D721Med (cell line): ENCODE measurements at regions not wholly inside any gene's neighbourhood (a gene's known extent, or its start where the extent isn't known, plus 50 kb on each side); places are given as distances from the start of the nearest gene placed in this dataset.

Source experiments
- DNase-seq: peaks from one replicate; pipeline ENCODE4 v3.0.0; 2011; ENCODE audit warnings: low spot score; ENCODE audit not compliant: insufficient read length
- FAIRE-seq: peaks from 2 replicates; lab custom pipeline; 2011; peaks lifted over from hg19 to GRCh38; lab: Jason Lieb, UNC
- TF ChIP-seq, protein P1 (sequence below): IDR thresholded peaks from 2 replicates; pipeline ENCODE4 v1.5.1; 2012; ENCODE audit warnings: mild to moderate bottlenecking, control low read depth; ENCODE audit not compliant: insufficient read depth; ENCODE audit errors: missing control alignments

GRCh38 chr14:58825606-58826005 is 187.8 kb downstream of the DACT1 start:
- TF ChIP-seq, protein P1, sequence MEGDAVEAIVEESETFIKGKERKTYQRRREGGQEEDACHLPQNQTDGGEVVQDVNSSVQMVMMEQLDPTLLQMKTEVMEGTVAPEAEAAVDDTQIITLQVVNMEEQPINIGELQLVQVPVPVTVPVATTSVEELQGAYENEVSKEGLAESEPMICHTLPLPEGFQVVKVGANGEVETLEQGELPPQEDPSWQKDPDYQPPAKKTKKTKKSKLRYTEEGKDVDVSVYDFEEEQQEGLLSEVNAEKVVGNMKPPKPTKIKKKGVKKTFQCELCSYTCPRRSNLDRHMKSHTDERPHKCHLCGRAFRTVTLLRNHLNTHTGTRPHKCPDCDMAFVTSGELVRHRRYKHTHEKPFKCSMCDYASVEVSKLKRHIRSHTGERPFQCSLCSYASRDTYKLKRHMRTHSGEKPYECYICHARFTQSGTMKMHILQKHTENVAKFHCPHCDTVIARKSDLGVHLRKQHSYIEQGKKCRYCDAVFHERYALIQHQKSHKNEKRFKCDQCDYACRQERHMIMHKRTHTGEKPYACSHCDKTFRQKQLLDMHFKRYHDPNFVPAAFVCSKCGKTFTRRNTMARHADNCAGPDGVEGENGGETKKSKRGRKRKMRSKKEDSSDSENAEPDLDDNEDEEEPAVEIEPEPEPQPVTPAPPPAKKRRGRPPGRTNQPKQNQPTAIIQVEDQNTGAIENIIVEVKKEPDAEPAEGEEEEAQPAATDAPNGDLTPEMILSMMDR, result no peak
- FAIRE-seq (no peak), DNase-seq (no peak)

DNA sequence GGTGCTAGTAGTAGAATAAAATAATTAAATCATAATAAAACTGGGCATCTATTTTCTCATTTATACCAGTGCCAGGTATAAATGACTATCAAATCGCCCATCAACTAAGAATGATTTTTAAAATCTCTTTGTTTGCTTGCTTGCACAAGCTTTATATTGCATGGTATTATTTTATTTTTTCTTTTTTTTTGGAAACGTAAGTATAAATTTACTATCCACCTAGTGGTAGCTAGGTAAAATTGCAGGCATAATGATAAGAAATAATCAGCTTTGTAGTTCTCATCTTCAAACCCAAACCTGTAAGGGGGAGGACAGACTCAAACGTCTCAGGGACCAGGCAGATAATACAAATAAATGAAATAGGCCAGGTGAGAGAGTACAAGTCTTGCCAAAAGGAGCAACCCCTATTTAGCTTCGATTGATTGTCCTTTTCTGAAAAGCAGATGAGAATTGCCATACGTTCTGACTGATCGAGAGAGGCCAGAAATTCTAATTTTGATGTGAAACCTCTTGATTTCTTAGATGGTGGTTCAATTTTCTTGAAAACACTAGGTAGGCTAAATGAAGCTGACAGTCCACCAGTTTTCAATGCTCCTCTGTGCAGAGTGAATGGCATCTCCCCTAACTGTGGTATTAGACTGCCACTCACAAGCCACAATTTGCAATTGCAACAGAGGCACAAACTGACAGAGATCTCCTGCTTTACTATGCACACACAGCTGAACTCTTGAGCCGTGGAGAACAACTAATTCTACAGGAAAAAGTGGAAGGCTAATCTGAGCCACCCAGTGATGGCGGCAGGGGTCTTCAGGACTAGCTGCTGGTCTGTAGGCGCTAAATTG is 189.3 kb downstream of the DACT1 start:
- TF ChIP-seq, protein P1, result peak; percentile 17
- DNase-seq (no peak), FAIRE-seq (no peak)

DNA sequence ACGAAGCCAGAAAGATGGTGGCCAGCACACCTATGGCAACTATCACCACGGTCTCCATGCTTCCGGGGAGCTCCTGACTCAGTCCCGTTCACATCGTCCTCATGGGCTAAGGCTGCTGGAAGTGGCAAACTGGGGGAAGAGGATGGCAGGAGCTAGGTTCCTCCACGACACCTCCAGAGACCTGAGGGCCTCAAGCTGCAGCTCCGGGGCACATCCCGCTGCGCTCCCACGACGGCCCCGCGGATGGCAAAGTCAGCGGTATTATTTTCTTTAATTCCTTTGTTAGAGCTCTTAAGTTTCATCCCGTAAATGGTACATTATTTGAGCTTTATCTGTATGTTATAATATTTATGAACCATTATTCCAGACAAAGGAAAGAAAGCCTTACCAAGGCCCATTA is 190.5 kb downstream of the DACT1 start:
- FAIRE-seq (no peak), DNase-seq (no peak)
- TF ChIP-seq, protein P1, result no peak

GRCh38 chr14:58829594-58829993 is 191.8 kb downstream of the DACT1 start:
- no peak for FAIRE-seq
- no peak for DNase-seq
- TF ChIP-seq, protein P1, result no peak

DNA sequence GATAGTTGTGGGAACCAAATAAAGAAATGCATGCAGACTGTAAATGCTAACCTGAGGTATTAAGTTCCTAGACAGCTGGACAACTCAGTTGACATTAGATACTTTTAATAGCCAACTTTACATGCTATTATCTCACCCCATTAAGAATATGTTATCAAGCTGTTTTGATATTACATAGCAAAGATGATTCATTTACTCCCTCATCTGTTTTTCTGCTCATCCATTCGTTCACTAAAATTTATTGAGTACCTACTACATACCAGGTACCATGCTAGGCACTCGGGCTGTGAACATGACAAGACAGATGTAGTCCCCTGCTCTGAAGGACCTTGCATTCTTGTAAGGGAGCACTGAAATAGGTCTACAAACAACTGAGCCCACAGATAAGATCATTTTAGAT is 192.4 kb downstream of the DACT1 start:
- TF ChIP-seq, protein P1, result no peak
- DNase-seq (no peak), FAIRE-seq (no peak)

DNA sequence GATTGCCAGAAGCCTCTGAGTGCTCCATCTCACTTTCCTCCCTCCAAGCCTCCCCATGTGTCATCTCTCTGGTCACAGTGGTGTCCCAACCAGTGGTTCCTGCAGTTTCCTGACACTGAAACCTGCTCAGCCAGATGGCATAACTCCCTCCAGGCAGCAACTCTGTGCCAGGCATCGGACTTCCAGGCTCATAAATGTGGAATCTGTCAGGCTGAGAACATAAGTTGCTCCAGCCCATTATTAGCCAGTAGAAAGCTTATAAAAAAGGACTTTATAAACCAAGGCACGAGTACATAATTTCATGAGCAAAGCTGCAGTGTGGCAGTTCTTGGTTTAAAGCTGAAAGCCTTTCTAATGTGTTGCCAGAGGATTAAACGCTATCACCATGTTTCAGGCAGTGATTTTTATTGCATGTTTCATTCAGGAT is 194.3 kb downstream of the DACT1 start:
- TF ChIP-seq, protein P1, result no peak
- DNase-seq (no peak), FAIRE-seq (no peak)
